PC-3 (cell line): ENCODE measurements at regions not wholly inside any gene's neighbourhood (a gene's known extent, or its start where the extent isn't known, plus 50 kb on each side); places are given as distances from the start of the nearest gene placed in this dataset.

ENCODE experiments used
- EZH2 ChIP-seq: fragments of 300-600 bp; sonication (generic); IDR thresholded peaks from one replicate; pipeline ENCODE4 v1.6.1; 2017; ENCODE audit warnings: antibody characterized with exemption, mild to moderate bottlenecking, low read length; ENCODE audit not compliant: unreplicated experiment
- EZH2phosphoT487 ChIP-seq: fragments of 300-600 bp; sonication (generic); IDR thresholded peaks from 2 replicates; pipeline ENCODE4 v1.6.1; 2018; ENCODE audit warnings: mild to moderate bottlenecking, antibody characterized with exemption, low read length, borderline replicate concordance
- TF ChIP-seq, protein P1 (sequence below): fragments of 300-600 bp; sonication (generic); conservative IDR thresholded peaks from 2 replicates; pipeline ENCODE4 v1.5.1; 2017; ENCODE audit warnings: antibody characterized with exemption, low read depth, mild to moderate bottlenecking, low read length

DNA sequence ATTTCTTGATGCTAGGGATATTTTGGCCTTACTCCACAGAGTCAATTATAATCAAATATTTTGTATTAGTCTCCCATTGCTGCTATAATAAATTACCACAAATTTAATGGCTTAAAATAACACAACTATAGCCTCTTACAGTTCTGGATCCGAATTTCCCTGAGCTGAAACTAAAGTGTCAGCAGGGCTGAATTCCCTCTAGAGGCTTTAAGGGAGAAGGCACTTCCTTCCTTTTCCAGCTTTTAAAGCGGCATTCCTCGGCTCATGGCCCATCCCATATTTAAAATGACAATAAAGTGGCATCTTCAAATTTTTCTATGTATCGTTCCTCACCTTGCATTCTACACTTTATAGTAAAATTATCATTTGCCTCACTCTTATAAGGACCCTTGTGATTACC lies 421.4 kb upstream of the ZWINT start:
- TF ChIP-seq, protein P1, sequence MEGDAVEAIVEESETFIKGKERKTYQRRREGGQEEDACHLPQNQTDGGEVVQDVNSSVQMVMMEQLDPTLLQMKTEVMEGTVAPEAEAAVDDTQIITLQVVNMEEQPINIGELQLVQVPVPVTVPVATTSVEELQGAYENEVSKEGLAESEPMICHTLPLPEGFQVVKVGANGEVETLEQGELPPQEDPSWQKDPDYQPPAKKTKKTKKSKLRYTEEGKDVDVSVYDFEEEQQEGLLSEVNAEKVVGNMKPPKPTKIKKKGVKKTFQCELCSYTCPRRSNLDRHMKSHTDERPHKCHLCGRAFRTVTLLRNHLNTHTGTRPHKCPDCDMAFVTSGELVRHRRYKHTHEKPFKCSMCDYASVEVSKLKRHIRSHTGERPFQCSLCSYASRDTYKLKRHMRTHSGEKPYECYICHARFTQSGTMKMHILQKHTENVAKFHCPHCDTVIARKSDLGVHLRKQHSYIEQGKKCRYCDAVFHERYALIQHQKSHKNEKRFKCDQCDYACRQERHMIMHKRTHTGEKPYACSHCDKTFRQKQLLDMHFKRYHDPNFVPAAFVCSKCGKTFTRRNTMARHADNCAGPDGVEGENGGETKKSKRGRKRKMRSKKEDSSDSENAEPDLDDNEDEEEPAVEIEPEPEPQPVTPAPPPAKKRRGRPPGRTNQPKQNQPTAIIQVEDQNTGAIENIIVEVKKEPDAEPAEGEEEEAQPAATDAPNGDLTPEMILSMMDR, result peak; percentile 20; the same call in 1 of the 2 replicates
- no peak for TF ChIP-seq EZH2phosphoT487
- TF ChIP-seq EZH2, result no peak
